Neural cell (in vitro differentiated cells): ENCODE measurements at regions not wholly inside any gene's neighbourhood (a gene's known extent, or its start where the extent isn't known, plus 50 kb on each side); places are given as distances from the start of the nearest gene placed in this dataset.

Source experiments
- H2AFZ ChIP-seq: fragments of 200-600, 300-800 bp; sonication (generic), shearing (Covaris generic); 2 replicates; pipeline ENCODE4 v1.6.0; 2014; ENCODE audit warnings: low read depth, mild to moderate bottlenecking, antibody characterized with exemption, low read length, moderate library complexity
- H3F3A ChIP-seq: fragments of 200-600 bp; shearing (Covaris generic); 2 replicates; pipeline ENCODE4 v1.6.1; 2016; ENCODE audit warnings: mild to moderate bottlenecking, moderate library complexity, mixed read lengths, antibody characterized with exemption, low read length; ENCODE audit not compliant: insufficient read depth, poor library complexity, severe bottlenecking
- H3K27ac ChIP-seq: fragments of 200-600, 300-800 bp; sonication (generic), shearing (Covaris generic); 2 replicates; pipeline ENCODE4 v1.5.1; 2014; ENCODE audit warnings: mild to moderate bottlenecking, low read length, moderate library complexity
- H3K27me3 ChIP-seq: fragments of 300-800, 200-600 bp; sonication (generic), shearing (Covaris generic); 2 replicates; pipeline ENCODE4 v1.6.0; 2014; ENCODE audit warnings: mild to moderate bottlenecking, low read depth, low read length, moderate library complexity; ENCODE audit not compliant: insufficient read depth
- H3K36me3 ChIP-seq: fragments of 300-800, 200-600 bp; sonication (generic), shearing (Covaris generic); 2 replicates; pipeline ENCODE4 v1.5.1; 2014; ENCODE audit warnings: mild to moderate bottlenecking, antibody characterized with exemption, low read length, moderate library complexity; ENCODE audit not compliant: insufficient read depth
- H3K4me2 ChIP-seq: fragments of 300-800, 200-600 bp; sonication (generic), shearing (Covaris generic); 2 replicates; pipeline ENCODE4 v1.6.0; 2014; ENCODE audit warnings: mild to moderate bottlenecking, low read length
- H3K4me3 ChIP-seq: fragments of 300-800, 200-600 bp; sonication (generic), shearing (Covaris generic); 2 replicates; pipeline ENCODE4 v1.5.1; 2014; ENCODE audit warnings: mild to moderate bottlenecking, low read length, moderate library complexity
- H3K79me2 ChIP-seq: fragments of 200-600 bp; shearing (Covaris generic); replicated peaks from 2 replicates; pipeline ENCODE4 v1.6.0; 2014; ENCODE audit warnings: mild to moderate bottlenecking, low read length, moderate library complexity; ENCODE audit not compliant: insufficient read depth
- H3K9ac ChIP-seq: fragments of 300-800, 200-600 bp; sonication (generic), shearing (Covaris generic); 2 replicates; pipeline ENCODE4 v1.6.1; 2016; ENCODE audit warnings: mild to moderate bottlenecking, low read length, mixed read lengths
- H3K9me2 ChIP-seq: fragments of 200-600 bp; shearing (Covaris generic); 2 replicates; pipeline ENCODE4 v1.6.1; 2016; ENCODE audit warnings: mild to moderate bottlenecking, low read length, mixed read lengths; ENCODE audit not compliant: insufficient read depth
- H3K9me3 ChIP-seq: fragments of 200-600, 300-800 bp; sonication (generic), shearing (Covaris generic); 2 replicates; pipeline ENCODE4 v1.6.1; 2016; ENCODE audit warnings: mild to moderate bottlenecking, mixed run types, low read length, moderate library complexity, mixed read lengths
- H4K20me1 ChIP-seq: fragments of 200-600 bp; shearing (Covaris generic); 2 replicates; pipeline ENCODE4 v1.6.1; 2016; ENCODE audit warnings: mild to moderate bottlenecking, mixed run types; ENCODE audit not compliant: insufficient read depth
- EP300 ChIP-seq: fragments of 450-650 bp; conservative IDR thresholded peaks from 2 replicates; pipeline ENCODE4 v1.6.1; 2014; ENCODE audit warnings: antibody characterized with exemption, mild to moderate bottlenecking, moderate library complexity; ENCODE audit not compliant: poor library complexity, severe bottlenecking
- EZH2 ChIP-seq: fragments of 200-600, 300-800 bp; shearing (Covaris generic), sonication (generic); IDR thresholded peaks from 2 replicates; pipeline ENCODE4 v1.6.1; 2014; ENCODE audit warnings: antibody characterized with exemption, low read length, borderline replicate concordance, mild to moderate bottlenecking; ENCODE audit not compliant: insufficient read depth, poor library complexity, severe bottlenecking
- MXI1 ChIP-seq: fragments of 450-650 bp; conservative IDR thresholded peaks from 2 replicates; pipeline ENCODE4 v1.6.1; 2014; ENCODE audit warnings: antibody characterized with exemption, mild to moderate bottlenecking; ENCODE audit not compliant: poor library complexity, severe bottlenecking
- POLR2AphosphoS5 ChIP-seq: IDR thresholded peaks from 2 replicates; pipeline ENCODE4 v1.6.1; 2012
- RAD21 ChIP-seq: fragments of 450-650 bp; conservative IDR thresholded peaks from 2 replicates; pipeline ENCODE4 v1.6.1; 2014; ENCODE audit warnings: antibody characterized with exemption, mild to moderate bottlenecking, moderate library complexity
- SMC3 ChIP-seq: fragments of 450-650 bp; conservative IDR thresholded peaks from 2 replicates; pipeline ENCODE4 v1.6.1; 2014; ENCODE audit warnings: antibody characterized with exemption, mild to moderate bottlenecking, moderate library complexity; ENCODE audit not compliant: poor library complexity
- TAF1 ChIP-seq: IDR thresholded peaks from 2 replicates; pipeline ENCODE4 v1.6.1; 2012; ENCODE audit warnings: low read depth
- TF ChIP-seq, protein P1 (sequence below): IDR thresholded peaks from 2 replicates; pipeline ENCODE4 v1.6.1; 2012; ENCODE audit warnings: borderline replicate concordance
- TF ChIP-seq, protein P2 (sequence below): fragments of 450-650 bp; IDR thresholded peaks from 2 replicates; pipeline ENCODE4 v1.5.1; 2014; ENCODE audit warnings: antibody characterized with exemption, mild to moderate bottlenecking, moderate library complexity; ENCODE audit not compliant: poor library complexity, severe bottlenecking

DNA sequence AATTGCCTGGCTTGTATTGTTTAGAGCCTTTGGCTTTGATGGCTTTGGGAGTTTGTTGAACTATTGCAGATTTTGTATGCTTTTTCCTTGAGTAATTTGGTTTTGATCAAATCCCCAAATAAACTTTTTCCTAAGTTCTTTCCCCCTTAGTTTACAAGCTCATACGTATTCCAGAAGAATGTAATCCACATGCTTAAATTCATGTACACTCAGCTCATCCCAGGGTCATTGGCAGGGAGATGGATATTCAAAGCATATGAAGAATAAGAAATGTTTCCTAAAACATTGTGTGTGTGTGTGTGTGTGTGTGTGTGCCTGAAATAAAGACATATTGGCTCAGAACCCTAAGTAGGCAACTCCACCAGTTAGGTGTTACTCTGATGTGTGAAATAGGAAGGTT, 89.4 kb downstream of the TMEM30B start:
- Histone ChIP-seq H3K36me3 (no peaks in the 10 kb centered on the region), H3K4me3 (no peak overlapping the region), H3K9ac (no peak overlapping the region), H3K9me2 (no peaks in the 10 kb centered on the region), H3K79me2 (no peaks in the 10 kb centered on the region), H3K27me3 (no peaks in the 10 kb centered on the region), H3K4me2 (no peak overlapping the region), H4K20me1 (no peaks in the 10 kb centered on the region), H3K9me3 (no peaks in the 10 kb centered on the region), H3K27ac (no peak overlapping the region), H2AFZ (no peak overlapping the region), H3F3A (no peaks in the 10 kb centered on the region)
- TF ChIP-seq, protein P1, sequence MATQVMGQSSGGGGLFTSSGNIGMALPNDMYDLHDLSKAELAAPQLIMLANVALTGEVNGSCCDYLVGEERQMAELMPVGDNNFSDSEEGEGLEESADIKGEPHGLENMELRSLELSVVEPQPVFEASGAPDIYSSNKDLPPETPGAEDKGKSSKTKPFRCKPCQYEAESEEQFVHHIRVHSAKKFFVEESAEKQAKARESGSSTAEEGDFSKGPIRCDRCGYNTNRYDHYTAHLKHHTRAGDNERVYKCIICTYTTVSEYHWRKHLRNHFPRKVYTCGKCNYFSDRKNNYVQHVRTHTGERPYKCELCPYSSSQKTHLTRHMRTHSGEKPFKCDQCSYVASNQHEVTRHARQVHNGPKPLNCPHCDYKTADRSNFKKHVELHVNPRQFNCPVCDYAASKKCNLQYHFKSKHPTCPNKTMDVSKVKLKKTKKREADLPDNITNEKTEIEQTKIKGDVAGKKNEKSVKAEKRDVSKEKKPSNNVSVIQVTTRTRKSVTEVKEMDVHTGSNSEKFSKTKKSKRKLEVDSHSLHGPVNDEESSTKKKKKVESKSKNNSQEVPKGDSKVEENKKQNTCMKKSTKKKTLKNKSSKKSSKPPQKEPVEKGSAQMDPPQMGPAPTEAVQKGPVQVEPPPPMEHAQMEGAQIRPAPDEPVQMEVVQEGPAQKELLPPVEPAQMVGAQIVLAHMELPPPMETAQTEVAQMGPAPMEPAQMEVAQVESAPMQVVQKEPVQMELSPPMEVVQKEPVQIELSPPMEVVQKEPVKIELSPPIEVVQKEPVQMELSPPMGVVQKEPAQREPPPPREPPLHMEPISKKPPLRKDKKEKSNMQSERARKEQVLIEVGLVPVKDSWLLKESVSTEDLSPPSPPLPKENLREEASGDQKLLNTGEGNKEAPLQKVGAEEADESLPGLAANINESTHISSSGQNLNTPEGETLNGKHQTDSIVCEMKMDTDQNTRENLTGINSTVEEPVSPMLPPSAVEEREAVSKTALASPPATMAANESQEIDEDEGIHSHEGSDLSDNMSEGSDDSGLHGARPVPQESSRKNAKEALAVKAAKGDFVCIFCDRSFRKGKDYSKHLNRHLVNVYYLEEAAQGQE = no peak

DNA sequence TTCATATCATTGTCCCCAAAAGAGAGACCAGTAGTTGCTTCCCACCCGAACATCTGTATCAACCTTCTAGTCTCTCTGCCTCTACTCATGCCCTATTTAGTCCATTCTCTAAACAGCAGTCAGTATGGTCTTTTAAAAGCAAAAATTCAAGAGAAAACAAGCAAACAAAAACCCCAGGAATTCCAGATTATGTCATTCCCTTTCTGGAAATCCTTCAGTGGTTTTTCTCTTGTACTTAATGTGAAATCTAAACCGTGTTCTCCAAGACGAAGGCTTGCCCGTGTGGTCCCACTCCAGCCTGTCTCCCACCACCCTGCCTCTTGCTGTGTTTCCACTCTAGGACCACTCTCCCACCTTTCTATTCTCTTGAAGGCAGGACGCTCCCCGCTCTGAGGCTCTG, 90.8 kb downstream of the TMEM30B start:
- no peaks in the 10 kb centered on the region for H3K9me3 ChIP-seq
- no peaks in the 10 kb centered on the region for H3K79me2 ChIP-seq
- no peaks in the 10 kb centered on the region for H4K20me1 ChIP-seq
- TF ChIP-seq SMC3 = no peak
- TF ChIP-seq RAD21 = no peak
- TF ChIP-seq POLR2AphosphoS5 = no peak
- no peak for TF ChIP-seq TAF1
- TF ChIP-seq, protein P2, sequence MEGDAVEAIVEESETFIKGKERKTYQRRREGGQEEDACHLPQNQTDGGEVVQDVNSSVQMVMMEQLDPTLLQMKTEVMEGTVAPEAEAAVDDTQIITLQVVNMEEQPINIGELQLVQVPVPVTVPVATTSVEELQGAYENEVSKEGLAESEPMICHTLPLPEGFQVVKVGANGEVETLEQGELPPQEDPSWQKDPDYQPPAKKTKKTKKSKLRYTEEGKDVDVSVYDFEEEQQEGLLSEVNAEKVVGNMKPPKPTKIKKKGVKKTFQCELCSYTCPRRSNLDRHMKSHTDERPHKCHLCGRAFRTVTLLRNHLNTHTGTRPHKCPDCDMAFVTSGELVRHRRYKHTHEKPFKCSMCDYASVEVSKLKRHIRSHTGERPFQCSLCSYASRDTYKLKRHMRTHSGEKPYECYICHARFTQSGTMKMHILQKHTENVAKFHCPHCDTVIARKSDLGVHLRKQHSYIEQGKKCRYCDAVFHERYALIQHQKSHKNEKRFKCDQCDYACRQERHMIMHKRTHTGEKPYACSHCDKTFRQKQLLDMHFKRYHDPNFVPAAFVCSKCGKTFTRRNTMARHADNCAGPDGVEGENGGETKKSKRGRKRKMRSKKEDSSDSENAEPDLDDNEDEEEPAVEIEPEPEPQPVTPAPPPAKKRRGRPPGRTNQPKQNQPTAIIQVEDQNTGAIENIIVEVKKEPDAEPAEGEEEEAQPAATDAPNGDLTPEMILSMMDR = no peak
- TF ChIP-seq EZH2 = no peak
- TF ChIP-seq EP300 = no peak
- TF ChIP-seq MXI1 = no peak
- TF ChIP-seq, protein P1 = no peak
- no peak overlapping the region for H2AFZ ChIP-seq
- no peaks in the 10 kb centered on the region for H3F3A ChIP-seq
- H3K9me2 ChIP-seq = no peaks in the 10 kb centered on the region
- no peak overlapping the region for H3K4me3 ChIP-seq
- H3K9ac ChIP-seq = no peak overlapping the region
- no peak overlapping the region for H3K4me2 ChIP-seq
- H3K27ac ChIP-seq = no peak overlapping the region
- H3K36me3 ChIP-seq = no peaks in the 10 kb centered on the region
- H3K27me3 ChIP-seq = no peaks in the 10 kb centered on the region
